ENCODE measurements at regions not wholly inside any gene's neighbourhood (a gene's known extent, or its start where the extent isn't known, plus 50 kb on each side); places are given as distances from the start of the nearest gene placed in this dataset.

- dilution Hi-C loops (cut with MboI; ENCODE audit: extremely low pct_ligation_motif_present, low sequenced_read_pairs) (no loop called here), intact Hi-C loops (cut with micrococcal nuclease) (loop anchor here (2.0 to 5.0 kb wide), 2 partner anchors 41 to 98 kb away; no protein-coding TSS in a partner anchor)
- Histone ChIP-seq H3K79me2 (ENCODE audit: control insufficient read depth, insufficient read depth, low read length) (no peaks in the 10 kb centered on the region), H3K27ac (ENCODE audit: insufficient read depth, low read depth, low read length) (peak overlapping the region; percentile 79), H3K9ac (replicated peaks; ENCODE audit: extremely low read depth, insufficient read depth, low read length) (no peak overlapping the region), H4K20me1 (replicated peaks; ENCODE audit: control insufficient read depth, extremely low read depth, insufficient read depth, low read length) (no peaks in the 10 kb centered on the region), H3K4me2 (ENCODE audit: insufficient read depth, low read length) (no peak overlapping the region), H3K27me3 (ENCODE audit: control insufficient read depth in 2 of 2, insufficient read depth in 2 of 2, low read length in 2 of 2) (no peaks in the 10 kb centered on the region), H2AFZ (ENCODE audit: low read depth, low read length) (peak overlapping the region; percentile 50), H3K4me1 (ENCODE audit: control insufficient read depth, extremely low read depth, insufficient read depth, low read length) (peaks cover 21% of the 10 kb centered on the region), H3K4me3 (replicated peaks in 1 of 3; ENCODE audit: insufficient read depth in 1 of 3, low read depth in 1 of 3, low read length in 3 of 3) (no peak overlapping the region), H3K36me3 (ENCODE audit: control insufficient read depth in 2 of 2, extremely low read depth in 1 of 2, insufficient read depth in 2 of 2, low read length in 2 of 2) (no peaks in the 10 kb centered on the region), H3K9me1 (replicated peaks; ENCODE audit: control insufficient read depth, extremely low read depth, insufficient read depth, low read length) (no peaks in the 10 kb centered on the region), H3K9me3 (replicated peaks; ENCODE audit: control insufficient read depth, insufficient read depth, low read length) (no peaks in the 10 kb centered on the region)
- POLR2A ChIA-PET: no interaction called here
- CTCF ChIA-PET: interaction anchor here (1.1 kb wide), 2 partner anchors 11 to 103 kb away, joined by 3 to 6 read pairs; no protein-coding TSS in a partner anchor
- no peak for DNase-seq (ENCODE audit: low read depth, low spot score)
- no TSS peak for BruUV-seq (replicated peaks)
- no peak for FAIRE-seq
- TF ChIP-seq GATA2 (IDR thresholded peaks at IDR 0.05; ENCODE audit: insufficient read depth, insufficient read length, low read depth, low read length) (no peak), POLR2AphosphoS5 (IDR thresholded peaks at IDR 0.05; ENCODE audit: insufficient read depth, low read depth, low read length) (no peak), CTCF (IDR thresholded peaks at IDR 0.05; ENCODE audit: extremely low read depth in 1 of 2, insufficient read depth in 1 of 2, low read depth in 1 of 2, low read length in 2 of 2) (no peak), POLR2A (IDR thresholded peaks at IDR 0.05; ENCODE audit: low read depth, low read length) (no peak), EZH2 (IDR thresholded peaks at IDR 0.05; ENCODE audit: borderline replicate concordance, low read depth, low read length, severe bottlenecking) (no peak), MYC (IDR thresholded peaks at IDR 0.05; ENCODE audit: low read depth, low read length) (no peak), MAX (IDR thresholded peaks at IDR 0.05; ENCODE audit: insufficient read depth, insufficient read length) (no peak), JUN (IDR thresholded peaks at IDR 0.05; ENCODE audit: borderline replicate concordance, insufficient read depth, insufficient read length, low read depth) (no peak), FOS (IDR thresholded peaks at IDR 0.05; ENCODE audit: borderline replicate concordance, insufficient read depth, low read length) (no peak)
Measured at GRCh38 chr11:128053981-128054931, 533.1 kb downstream of the ETS1 start.

Measured in endothelial cell of umbilical vein (primary cell).